Small intestine (tissue), 7 donors: ENCODE measurements at regions not wholly inside any gene's neighbourhood (a gene's known extent, or its start where the extent isn't known, plus 50 kb on each side); places are given as distances from the start of the nearest gene placed in this dataset.
"Not testable (repeated sequence)": the region's sequence is repeated elsewhere in the genome, so short reads cannot be mapped to it uniquely, and the experiment has no call there.

Experiments used
- DNase-seq, 2 donors: peaks; one replicate each; pipeline versions ENCODE4 v3.0.0 to v3.0.0-alpha.2; 2013
- FAIRE-seq: peaks from 2 replicates; lab custom pipeline; 2012; peaks lifted over from hg19 to GRCh38; lab: Jason Lieb, UNC
- H3K27ac ChIP-seq, 3 donors: one replicate each; pipeline ENCODE4 v1.5.1; 2013; ENCODE audit warnings: low read length in 2 of 3, mild to moderate bottlenecking in 2 of 3, control low read depth in 1 of 3, inconsistent platforms in 1 of 3, low read depth in 1 of 3, moderate library complexity in 1 of 3
- H3K27me3 ChIP-seq, 3 donors: one replicate each; pipeline ENCODE4 v1.6.1; 2013; ENCODE audit warnings: low read length in 3 of 3, inconsistent platforms in 1 of 3; ENCODE audit not compliant: control insufficient read depth in 3 of 3, insufficient read depth in 3 of 3
- H3K36me3 ChIP-seq, 3 donors: one replicate each; pipeline ENCODE4 v1.6.1; 2013; ENCODE audit warnings: low read length in 3 of 3, inconsistent platforms in 1 of 3, low read depth in 1 of 3, mild to moderate bottlenecking in 1 of 3, moderate library complexity in 1 of 3; ENCODE audit not compliant: control insufficient read depth in 3 of 3, insufficient read depth in 2 of 3
- H3K4me1 ChIP-seq, 3 donors: one replicate each; pipeline ENCODE4 v1.6.1; 2013; ENCODE audit warnings: low read length in 2 of 3, inconsistent platforms in 1 of 3, low read depth in 1 of 3, mild to moderate bottlenecking in 1 of 3, moderate library complexity in 1 of 3; ENCODE audit not compliant: control insufficient read depth in 3 of 3, insufficient read depth in 2 of 3
- H3K4me3 ChIP-seq, 3 donors: one replicate each; pipeline ENCODE4 v1.5.1; 2013; ENCODE audit warnings: low read length in 3 of 3, control low read depth in 1 of 3, inconsistent platforms in 1 of 3, low read depth in 1 of 3, mild to moderate bottlenecking in 1 of 3, moderate library complexity in 1 of 3
- H3K9me3 ChIP-seq, 2 donors: one replicate each; pipeline ENCODE4 v1.6.1; 2013; ENCODE audit warnings: low read depth in 1 of 2, low read length in 1 of 2; ENCODE audit not compliant: control insufficient read depth in 2 of 2, insufficient read depth in 1 of 2
- WGBS, 3 donors: extraction: QIAGEN DNeasy Blood & Tissue Kit; methylation state at CpG; one replicate each; pipeline ENCODE4 v1.1.7; 2013; 5-methylcytosine and 5-hydroxymethylcytosine counted together
- donor health status: healthy with polysubstance abuse.
- donor health status: control.
- donor health status: control.
- donor health status: Bipolar disorder and iron deficiency.
- donor health status: healthy.

DNA sequence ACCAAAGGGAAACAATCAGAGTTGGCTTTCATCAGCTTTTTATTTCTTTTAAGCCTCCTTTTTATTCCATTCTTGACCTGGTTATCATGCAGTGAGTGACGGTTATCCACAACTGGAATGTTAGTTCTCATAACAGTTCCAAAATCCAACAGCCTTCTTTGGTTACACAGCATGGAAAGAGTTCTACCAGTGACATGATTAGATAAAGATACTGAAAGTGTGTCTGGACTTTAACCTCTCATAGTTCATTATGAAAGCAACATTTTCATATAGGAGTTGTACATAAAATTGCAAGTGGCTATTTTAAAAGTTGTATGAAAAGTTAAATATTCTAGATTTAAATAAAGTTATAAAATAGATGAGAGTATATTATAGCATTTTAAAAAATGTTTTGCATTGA lies 225.9 kb downstream of the DAZ2 start:
- not testable (repeated sequence) for DNase-seq, H3K27ac ChIP-seq, H3K36me3 ChIP-seq, H3K4me1 ChIP-seq, H3K27me3 ChIP-seq, H3K4me3 ChIP-seq, H3K9me3 ChIP-seq
- no CpG with 5 or more reads among the region's 1 CpG for WGBS, 3 donors
- FAIRE-seq, result peak; percentile 79

DNA sequence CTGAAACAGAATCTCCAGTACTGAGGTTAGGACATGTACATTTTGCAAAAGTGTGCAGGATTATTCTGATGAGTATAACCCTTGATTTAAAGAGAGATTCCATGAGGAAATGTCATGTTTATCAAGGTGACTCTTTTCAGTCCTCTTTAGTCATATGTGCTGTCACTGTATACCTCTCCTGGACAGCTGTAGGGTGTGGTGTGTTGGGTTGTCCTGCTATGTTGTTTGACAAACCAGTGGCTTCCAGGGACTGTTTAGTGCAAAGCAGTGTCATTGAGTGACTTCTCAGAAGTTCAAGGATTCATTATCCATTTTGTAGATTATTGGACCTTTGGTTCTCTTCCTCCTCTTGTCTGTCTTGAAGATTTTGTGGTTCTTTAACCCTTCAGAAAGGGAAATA lies 236.3 kb downstream of the DAZ2 start:
- H3K27ac ChIP-seq, H3K4me3 ChIP-seq, H3K4me1 ChIP-seq, FAIRE-seq, H3K27me3 ChIP-seq, DNase-seq, H3K36me3 ChIP-seq, H3K9me3 ChIP-seq: not testable (repeated sequence)

DNA sequence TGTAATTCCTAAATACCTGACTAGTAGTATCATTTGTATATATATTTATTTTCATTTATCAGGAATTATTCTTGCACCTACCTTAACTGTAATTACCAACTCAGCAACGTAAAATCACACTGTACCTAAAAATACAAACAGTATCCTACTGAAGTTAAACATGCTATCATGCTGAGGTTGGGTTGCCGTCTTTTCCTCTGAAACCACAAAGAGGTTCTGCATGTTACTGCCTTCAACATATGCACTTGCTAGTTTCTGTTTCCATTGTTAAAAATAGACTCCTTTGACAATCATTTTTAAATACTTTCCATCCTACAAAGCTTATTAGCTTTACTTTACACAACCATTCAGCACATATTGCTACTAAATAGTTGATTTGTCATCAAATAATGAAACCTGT lies 283.6 kb downstream of the DAZ2 start:
- not testable (repeated sequence) for H3K27me3 ChIP-seq, H3K4me3 ChIP-seq, DNase-seq, H3K27ac ChIP-seq, FAIRE-seq, H3K36me3 ChIP-seq, H3K4me1 ChIP-seq, H3K9me3 ChIP-seq
- no CpG with 5 or more reads among the region's 2 CpGs for WGBS, 3 donors
